IMR-90 (cell line): ENCODE measurements at regions not wholly inside any gene's neighbourhood (a gene's known extent, or its start where the extent isn't known, plus 50 kb on each side); places are given as distances from the start of the nearest gene placed in this dataset.

Experiments used
- ATAC-seq: fragments of 200-7000 bp; cut with Tn5 transposase; 2 replicates; pipeline ENCODE4 v1.9.1; 2020; ENCODE audit warnings: low read depth, mild to moderate bottlenecking, moderate library complexity
- BruUV-seq: library from RNA; stranded (reverse); fragments of 400-500 nt; replicated peaks from 2 replicates; lab custom pipeline; 2021; lab: Mats Ljungman, UMichigan
- CTCF ChIA-PET: fragments of 300-600 bp; formaldehyde crosslinking; extraction: SDS; loops from one replicate; lab custom pipeline; 2021; ENCODE audit warnings: antibody characterized with exemption; lab: Yijun Ruan, JAX
- POLR2A ChIA-PET: fragments of 300-600 bp; sonication (Branson Sonifier 250); formaldehyde crosslinking; loops from one replicate; lab custom pipeline; 2022; ENCODE audit warnings: antibody characterized with exemption; ENCODE audit not compliant: unreplicated experiment; lab: Charles Lee
- DNase-seq: peaks from one replicate; pipeline ENCODE4 v3.0.0; 2013
- H2AFZ ChIP-seq: replicated peaks from 2 replicates; pipeline ENCODE3; 2013; ENCODE audit warnings: low read length, mild to moderate bottlenecking; ENCODE audit not compliant: poor library complexity
- H2AK5ac ChIP-seq: 2 replicates; pipeline ENCODE4 v1.6.1; 2013; ENCODE audit warnings: low read depth, low read length, inconsistent platforms
- H2AK9ac ChIP-seq: replicated peaks from 2 replicates; pipeline ENCODE3; 2013; ENCODE audit warnings: mild to moderate bottlenecking, low read depth, low read length, moderate library complexity; ENCODE audit not compliant: poor library complexity
- H2BK120ac ChIP-seq: 2 replicates; pipeline ENCODE4 v1.6.1; 2013; ENCODE audit warnings: low read depth, low read length, inconsistent platforms
- H2BK15ac ChIP-seq: 3 replicates; pipeline ENCODE4 v1.6.1; 2013; ENCODE audit warnings: low read depth, low read length, inconsistent platforms
- H2BK20ac ChIP-seq: 2 replicates; pipeline ENCODE4 v1.6.1; 2013; ENCODE audit warnings: low read depth, mild to moderate bottlenecking, inconsistent platforms, low read length, moderate library complexity
- H2BK5ac ChIP-seq: 2 replicates; pipeline ENCODE4 v1.6.1; 2013; ENCODE audit warnings: mild to moderate bottlenecking, low read depth, low read length, inconsistent platforms; ENCODE audit not compliant: poor library complexity, severe bottlenecking
- H3K14ac ChIP-seq: replicated peaks from 2 replicates; pipeline ENCODE4 v1.6.1; 2013; ENCODE audit warnings: low read depth, low read length, inconsistent platforms
- H3K18ac ChIP-seq: 2 replicates; pipeline ENCODE4 v1.6.1; 2013; ENCODE audit warnings: low read depth, low read length, control low read depth
- H3K23ac ChIP-seq: 2 replicates; pipeline ENCODE4 v1.6.1; 2013; ENCODE audit warnings: low read depth, low read length, inconsistent platforms
- H3K27ac ChIP-seq: 2 replicates; pipeline ENCODE4 v1.5.1; 2013; ENCODE audit warnings: mild to moderate bottlenecking, control low read depth, low read length; ENCODE audit not compliant: insufficient read depth
- H3K27me3 ChIP-seq: 2 replicates; pipeline ENCODE4 v1.6.1; 2013; ENCODE audit warnings: low read length; ENCODE audit not compliant: control insufficient read depth, insufficient read depth
- H3K36me3 ChIP-seq: 2 replicates; pipeline ENCODE4 v1.6.1; 2013; ENCODE audit warnings: low read length, mixed read lengths; ENCODE audit not compliant: control insufficient read depth, insufficient read depth
- H3K4ac ChIP-seq: 2 replicates; pipeline ENCODE4 v1.6.1; 2013; ENCODE audit warnings: low read depth, low read length, inconsistent platforms
- H3K4me1 ChIP-seq: 2 replicates; pipeline ENCODE4 v1.6.1; 2013; ENCODE audit warnings: low read length, mixed read lengths; ENCODE audit not compliant: control insufficient read depth, insufficient read depth
- H3K4me2 ChIP-seq: 2 replicates; pipeline ENCODE4 v1.6.1; 2013; ENCODE audit warnings: low read depth, mild to moderate bottlenecking, control low read depth, low read length, moderate library complexity
- H3K4me3 ChIP-seq: 2 replicates; pipeline ENCODE4 v1.5.1; 2013; ENCODE audit warnings: low read depth, mild to moderate bottlenecking, control low read depth, low read length, moderate library complexity; ENCODE audit not compliant: insufficient read depth
- H3K56ac ChIP-seq: 2 replicates; pipeline ENCODE4 v1.6.1; 2013; ENCODE audit warnings: low read length, inconsistent platforms; ENCODE audit not compliant: insufficient read depth; ENCODE audit errors: extremely low read depth
- H3K79me1 ChIP-seq, 2 experiments: 2 replicates each; pipeline ENCODE4 v1.6.1; 2013; ENCODE audit warnings: low read length in 2 of 2, inconsistent platforms in 1 of 2, low read depth in 1 of 2
- H3K9ac ChIP-seq: 2 replicates; pipeline ENCODE4 v1.6.1; 2013; ENCODE audit warnings: low read depth, low read length, control low read depth
- H3K9me1 ChIP-seq: 2 replicates; pipeline ENCODE4 v1.6.1; 2013; ENCODE audit warnings: low read length, inconsistent platforms; ENCODE audit not compliant: insufficient read depth
- H3K9me3 ChIP-seq: 2 replicates; pipeline ENCODE4 v1.6.1; 2013; ENCODE audit warnings: low read length; ENCODE audit not compliant: control insufficient read depth, insufficient read depth
- H4K20me1 ChIP-seq: 2 replicates; pipeline ENCODE4 v1.6.1; 2013; ENCODE audit warnings: low read length, inconsistent platforms; ENCODE audit not compliant: insufficient read depth
- H4K5ac ChIP-seq: 2 replicates; pipeline ENCODE4 v1.6.1; 2013; ENCODE audit warnings: mild to moderate bottlenecking, low read depth, low read length, control low read depth
- H4K8ac ChIP-seq, 2 experiments: 2 replicates each; pipeline ENCODE4 v1.6.1; 2013; ENCODE audit warnings: low read depth in 2 of 2, low read length in 2 of 2, control low read depth in 1 of 2, inconsistent platforms in 1 of 2
- H4K91ac ChIP-seq: 2 replicates; pipeline ENCODE4 v1.6.1; 2013; ENCODE audit warnings: low read depth, low read length, inconsistent platforms; ENCODE audit not compliant: insufficient read depth
- CEBPB ChIP-seq: IDR thresholded peaks from 2 replicates; pipeline ENCODE4 v1.6.1; 2012; ENCODE audit warnings: low read depth, low read length, improper control_type of control experiment
- CHD1 ChIP-seq: IDR thresholded peaks from 2 replicates; pipeline ENCODE4 v1.6.1; 2012; ENCODE audit warnings: low read depth, low read length, improper control_type of control experiment
- FOS ChIP-seq: fragments of 150-350 bp; IDR thresholded peaks from 2 replicates; pipeline ENCODE4 v1.6.1; 2016; ENCODE audit warnings: low read depth, low read length
- MAFK ChIP-seq: IDR thresholded peaks from 2 replicates; pipeline ENCODE4 v1.6.1; 2012; ENCODE audit warnings: low read depth, low read length, improper control_type of control experiment
- MAZ ChIP-seq: IDR thresholded peaks from 2 replicates; pipeline ENCODE4 v1.6.1; 2012; ENCODE audit warnings: low read depth, mild to moderate bottlenecking, low read length, improper control_type of control experiment, moderate library complexity, borderline replicate concordance
- MXI1 ChIP-seq: IDR thresholded peaks from 2 replicates; pipeline ENCODE4 v1.6.1; 2012; ENCODE audit warnings: low read depth, mild to moderate bottlenecking, low read length, moderate library complexity, borderline replicate concordance
- POLR2A ChIP-seq: IDR thresholded peaks from 2 replicates; pipeline ENCODE4 v1.6.1; 2012; ENCODE audit warnings: mild to moderate bottlenecking, low read depth, low read length
- RCOR1 ChIP-seq: IDR thresholded peaks from 2 replicates; pipeline ENCODE4 v1.6.1; 2012; ENCODE audit warnings: mild to moderate bottlenecking, low read length, improper control_type of control experiment; ENCODE audit not compliant: insufficient replicate concordance
- SMC3 ChIP-seq: fragments of 150-350 bp; IDR thresholded peaks from 2 replicates; pipeline ENCODE4 v1.6.1; 2016; ENCODE audit warnings: low read depth, mild to moderate bottlenecking, antibody characterized with exemption, low read length, moderate library complexity
- WGBS, 2 experiments: methylation state at CpG; one replicate each; pipeline versions ENCODE4 v1.1.5 to v1.1.7; 2013; ENCODE audit warnings: missing lambda C conversion rate in 2 of 2; ENCODE audit not compliant: insufficient read length in 1 of 2; ENCODE audit errors: extremely low coverage in 2 of 2; 5-methylcytosine and 5-hydroxymethylcytosine counted together
- dilution Hi-C: fragments of 300-500 bp; cut with HindIII; formaldehyde crosslinking; loops from one replicate; pipeline ENCODE4 v1.14.3; 2018; ENCODE audit warnings: low sequenced_read_pairs; ENCODE audit not compliant: unreplicated experiment
- in situ Hi-C: fragments of 300-500 bp; cut with MboI; formaldehyde crosslinking; loops from 3 replicates; pipeline ENCODE4 v1.14.3; 2019; ENCODE audit warnings: low sequenced_read_pairs, inconsistent platforms, mixed read lengths
- intact Hi-C: fragments of 100-400 bp; cut with micrococcal nuclease; formaldehyde crosslinking; loops from 2 replicates; pipeline ENCODE4 v1.10.0; 2022
- TF ChIP-seq, protein P1 (sequence below): conservative IDR thresholded peaks from 2 replicates; pipeline ENCODE4 v1.5.1; 2012; ENCODE audit warnings: mild to moderate bottlenecking, low read depth, low read length, improper control_type of control experiment
- TF ChIP-seq, protein P2 (sequence below): fragments of 150-350 bp; IDR thresholded peaks from 2 replicates; pipeline ENCODE4 v1.6.1; 2017; ENCODE audit warnings: mild to moderate bottlenecking, antibody characterized with exemption, low read length, low read depth
- TF ChIP-seq, protein P3 (sequence below): fragments of 150-350 bp; IDR thresholded peaks from 2 replicates; pipeline ENCODE4 v1.6.1; 2016; ENCODE audit warnings: low read depth, mild to moderate bottlenecking, low read length, moderate library complexity, borderline replicate concordance

DNA sequence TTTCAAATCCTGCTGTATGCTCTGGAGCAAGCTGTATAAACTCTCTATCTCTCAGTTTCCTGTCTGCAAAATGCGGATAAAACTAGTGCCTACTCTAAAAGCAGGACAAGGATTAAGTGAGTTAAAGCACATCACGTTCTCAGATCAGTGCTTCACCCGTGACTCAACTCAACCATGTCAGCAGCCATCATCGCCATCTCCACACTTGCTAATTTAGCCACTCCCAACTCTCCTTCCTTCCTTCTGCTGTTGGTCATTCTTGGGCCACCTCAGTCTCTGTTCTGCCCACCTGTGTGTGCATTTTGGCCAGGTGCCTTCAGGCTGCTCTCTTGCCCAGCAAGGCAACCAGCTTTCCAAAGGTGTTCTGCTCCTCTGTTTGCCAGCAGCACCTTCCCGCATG lies 260.0 kb upstream of the CDYL start:
- H2BK20ac ChIP-seq = no peak overlapping the region
- no peak overlapping the region for H4K91ac ChIP-seq
- ChIA-PET POLR2A (no interaction called here), CTCF (interaction anchor here (0.6 kb wide), 1 partner anchor 262 kb away, joined by 3 read pairs; no protein-coding TSS in a partner anchor)
- H3K23ac ChIP-seq = no peak overlapping the region
- H2BK15ac ChIP-seq = no peak overlapping the region
- H3K27me3 ChIP-seq = peaks cover 1% of the 10 kb centered on the region
- WGBS, 2 experiments = 65% methylated on average over 3 of the region's 5 CpGs; no CpG with 5 or more reads in 1 of the 2 experiments
- BruUV-seq = no TSS peak
- H3K79me1 ChIP-seq = no peaks in the 10 kb centered on the region
- H2BK120ac ChIP-seq = no peak overlapping the region
- H3K4me3 ChIP-seq = no peak overlapping the region
- no peaks in the 10 kb centered on the region for H3K36me3 ChIP-seq
- H3K14ac ChIP-seq = no peak overlapping the region
- H3K9me3 ChIP-seq = no peaks in the 10 kb centered on the region
- dilution Hi-C loops (no loop called here), intact Hi-C loops (no loop called here), in situ Hi-C loops (no loop called here)
- H3K4me1 ChIP-seq = no peaks in the 10 kb centered on the region
- TF ChIP-seq POLR2A = no peak
- no peak for TF ChIP-seq MAZ
- TF ChIP-seq FOS = no peak
- no peak for TF ChIP-seq CHD1
- TF ChIP-seq, protein P1, sequence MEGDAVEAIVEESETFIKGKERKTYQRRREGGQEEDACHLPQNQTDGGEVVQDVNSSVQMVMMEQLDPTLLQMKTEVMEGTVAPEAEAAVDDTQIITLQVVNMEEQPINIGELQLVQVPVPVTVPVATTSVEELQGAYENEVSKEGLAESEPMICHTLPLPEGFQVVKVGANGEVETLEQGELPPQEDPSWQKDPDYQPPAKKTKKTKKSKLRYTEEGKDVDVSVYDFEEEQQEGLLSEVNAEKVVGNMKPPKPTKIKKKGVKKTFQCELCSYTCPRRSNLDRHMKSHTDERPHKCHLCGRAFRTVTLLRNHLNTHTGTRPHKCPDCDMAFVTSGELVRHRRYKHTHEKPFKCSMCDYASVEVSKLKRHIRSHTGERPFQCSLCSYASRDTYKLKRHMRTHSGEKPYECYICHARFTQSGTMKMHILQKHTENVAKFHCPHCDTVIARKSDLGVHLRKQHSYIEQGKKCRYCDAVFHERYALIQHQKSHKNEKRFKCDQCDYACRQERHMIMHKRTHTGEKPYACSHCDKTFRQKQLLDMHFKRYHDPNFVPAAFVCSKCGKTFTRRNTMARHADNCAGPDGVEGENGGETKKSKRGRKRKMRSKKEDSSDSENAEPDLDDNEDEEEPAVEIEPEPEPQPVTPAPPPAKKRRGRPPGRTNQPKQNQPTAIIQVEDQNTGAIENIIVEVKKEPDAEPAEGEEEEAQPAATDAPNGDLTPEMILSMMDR = no peak
- TF ChIP-seq, protein P2, sequence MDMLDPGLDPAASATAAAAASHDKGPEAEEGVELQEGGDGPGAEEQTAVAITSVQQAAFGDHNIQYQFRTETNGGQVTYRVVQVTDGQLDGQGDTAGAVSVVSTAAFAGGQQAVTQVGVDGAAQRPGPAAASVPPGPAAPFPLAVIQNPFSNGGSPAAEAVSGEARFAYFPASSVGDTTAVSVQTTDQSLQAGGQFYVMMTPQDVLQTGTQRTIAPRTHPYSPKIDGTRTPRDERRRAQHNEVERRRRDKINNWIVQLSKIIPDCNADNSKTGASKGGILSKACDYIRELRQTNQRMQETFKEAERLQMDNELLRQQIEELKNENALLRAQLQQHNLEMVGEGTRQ = no peak
- TF ChIP-seq MXI1 = no peak
- no peak for TF ChIP-seq MAFK
- TF ChIP-seq SMC3 = no peak
- TF ChIP-seq RCOR1 = no peak
- no peak for TF ChIP-seq CEBPB
- TF ChIP-seq, protein P3, sequence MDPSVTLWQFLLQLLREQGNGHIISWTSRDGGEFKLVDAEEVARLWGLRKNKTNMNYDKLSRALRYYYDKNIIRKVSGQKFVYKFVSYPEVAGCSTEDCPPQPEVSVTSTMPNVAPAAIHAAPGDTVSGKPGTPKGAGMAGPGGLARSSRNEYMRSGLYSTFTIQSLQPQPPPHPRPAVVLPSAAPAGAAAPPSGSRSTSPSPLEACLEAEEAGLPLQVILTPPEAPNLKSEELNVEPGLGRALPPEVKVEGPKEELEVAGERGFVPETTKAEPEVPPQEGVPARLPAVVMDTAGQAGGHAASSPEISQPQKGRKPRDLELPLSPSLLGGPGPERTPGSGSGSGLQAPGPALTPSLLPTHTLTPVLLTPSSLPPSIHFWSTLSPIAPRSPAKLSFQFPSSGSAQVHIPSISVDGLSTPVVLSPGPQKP = no peak
- no peak overlapping the region for H2AK9ac ChIP-seq
- H2AFZ ChIP-seq = no peak overlapping the region
- H4K20me1 ChIP-seq = no peaks in the 10 kb centered on the region
- no peak overlapping the region for H3K4ac ChIP-seq
- H4K5ac ChIP-seq = no peak overlapping the region
- no peak overlapping the region for H3K9ac ChIP-seq
- no peak overlapping the region for H4K8ac ChIP-seq
- DNase-seq = no peak
- H3K56ac ChIP-seq = no peak overlapping the region
- H2BK5ac ChIP-seq = no peak overlapping the region
- ATAC-seq = no peak
- no peaks in the 10 kb centered on the region for H3K9me1 ChIP-seq
- no peak overlapping the region for H3K18ac ChIP-seq
- no peak overlapping the region for H3K27ac ChIP-seq
- H2AK5ac ChIP-seq = no peak overlapping the region
- H3K4me2 ChIP-seq = no peak overlapping the region
